Chondrocyte (in vitro differentiated cells): ENCODE measurements at regions not wholly inside any gene's neighbourhood (a gene's known extent, or its start where the extent isn't known, plus 50 kb on each side); places are given as distances from the start of the nearest gene placed in this dataset.

Experiments
- DNase-seq: peaks from one replicate; pipeline ENCODE4 v3.0.0; 2021; ENCODE audit warnings: mixed read lengths, low spot score
- H3K27ac Mint-ChIP-seq: one replicate; pipeline ENCODE4 v1.8.0; 2021; ENCODE audit warnings: mild to moderate bottlenecking, moderate library complexity, mixed read lengths; ENCODE audit not compliant: unreplicated experiment
- H3K27me3 Mint-ChIP-seq: 2 replicates; pipeline ENCODE4 v1.8.0; 2021; ENCODE audit warnings: low read depth, mixed read lengths
- H3K36me3 Mint-ChIP-seq: 2 replicates; pipeline ENCODE4 v1.8.0; 2021; ENCODE audit warnings: low read depth, mixed read lengths
- H3K4me1 Mint-ChIP-seq: 2 replicates; pipeline ENCODE4 v1.8.0; 2021; ENCODE audit warnings: low read depth, mild to moderate bottlenecking, mixed read lengths
- H3K4me3 Mint-ChIP-seq: one replicate; pipeline ENCODE4 v1.8.0; 2021; ENCODE audit warnings: mild to moderate bottlenecking, moderate library complexity, mixed read lengths; ENCODE audit not compliant: unreplicated experiment
- H3K9me3 Mint-ChIP-seq: 2 replicates; pipeline ENCODE4 v1.8.0; 2021; ENCODE audit warnings: low read depth, mixed read lengths
- CTCF ChIP-seq: fragments of 200-600 bp; sonication (generic); IDR thresholded peaks from 2 replicates; pipeline ENCODE4 v1.5.0; 2021; ENCODE audit warnings: antibody characterized with exemption, mild to moderate bottlenecking, moderate library complexity

DNA sequence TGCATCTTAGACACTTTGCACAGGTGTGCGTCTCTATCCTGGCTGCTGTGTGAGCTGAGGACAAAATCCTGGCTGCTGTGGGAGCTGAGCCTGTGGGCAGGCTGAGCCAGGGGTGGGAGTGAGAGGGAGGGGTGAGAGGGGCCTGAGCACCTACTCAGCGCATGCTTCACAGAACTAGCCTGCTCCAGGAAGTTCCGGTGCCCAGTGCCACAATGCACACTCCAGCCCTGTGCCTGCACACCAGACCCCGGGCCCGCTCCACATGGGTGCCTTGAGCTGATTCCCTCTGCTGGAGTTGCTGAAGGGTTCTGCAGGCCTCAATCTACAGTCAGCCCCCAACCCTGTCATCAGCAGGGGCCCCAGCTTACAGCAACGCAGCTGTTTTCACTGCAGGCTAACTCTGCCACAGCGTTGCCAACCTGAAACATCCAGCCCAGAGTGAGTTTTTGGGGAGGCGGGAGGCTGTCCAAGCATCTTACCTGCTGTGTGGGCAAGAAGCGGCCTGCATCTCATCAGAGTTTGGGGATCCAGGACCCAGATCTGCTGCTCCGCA, 1377.9 kb downstream of the TBC1D22A start:
- Mint-ChIP-seq H3K27ac (no peak overlapping the region), H3K4me1 (no peaks in the 10 kb centered on the region), H3K36me3 (no peaks in the 10 kb centered on the region), H3K4me3 (no peak overlapping the region), H3K9me3 (peaks cover 3% of the 10 kb centered on the region), H3K27me3 (peaks cover 23% of the 10 kb centered on the region)
- no peak for TF ChIP-seq CTCF
- DNase-seq: no peak

DNA sequence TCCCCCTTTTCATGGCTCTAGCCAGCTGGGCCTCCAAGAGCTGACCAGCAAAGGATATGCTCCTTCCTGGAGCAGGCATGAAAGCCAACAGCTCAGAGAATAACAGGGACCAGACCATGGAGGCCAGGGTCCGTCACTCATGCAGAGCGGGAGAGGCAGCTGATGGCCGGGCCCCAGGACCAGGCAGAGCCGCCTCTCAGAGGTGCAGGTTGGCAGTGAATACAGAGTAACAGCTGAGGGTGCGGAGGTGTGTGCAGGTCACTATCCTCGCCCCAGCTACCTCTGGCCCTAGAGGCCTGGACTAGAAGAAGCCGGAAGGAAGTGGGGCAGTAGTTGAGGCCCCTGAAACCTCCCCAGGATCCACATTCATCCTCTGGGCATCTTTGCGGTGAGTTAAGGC, 1377.3 kb downstream of the TBC1D22A start:
- no peak for TF ChIP-seq CTCF
- H3K4me3 Mint-ChIP-seq: no peak overlapping the region
- no peak for DNase-seq
- peaks cover 17% of the 10 kb centered on the region for H3K27me3 Mint-ChIP-seq
- no peaks in the 10 kb centered on the region for H3K4me1 Mint-ChIP-seq
- H3K9me3 Mint-ChIP-seq: peaks cover 4% of the 10 kb centered on the region
- H3K27ac Mint-ChIP-seq: no peak overlapping the region
- H3K36me3 Mint-ChIP-seq: no peaks in the 10 kb centered on the region

DNA sequence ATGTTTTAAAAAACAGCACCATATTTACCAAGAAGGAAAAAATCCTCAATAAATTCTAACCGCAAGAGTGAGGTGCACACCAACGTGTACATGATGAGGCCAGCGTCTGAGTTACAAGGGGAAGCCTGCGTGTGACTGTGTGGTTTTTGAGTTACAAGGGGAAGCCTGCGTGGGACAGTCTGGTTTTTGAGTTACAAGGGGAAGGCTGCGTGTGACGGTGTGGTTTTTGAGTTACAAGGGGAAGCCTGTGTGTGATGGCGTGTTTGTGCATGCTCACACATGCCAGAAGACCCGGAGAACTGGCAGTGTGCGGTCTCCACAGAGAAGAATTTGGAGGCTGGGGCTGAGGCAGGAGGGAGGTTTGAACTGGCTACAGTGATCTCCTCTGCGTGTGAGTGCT, 1376.4 kb downstream of the TBC1D22A start:
- Mint-ChIP-seq H3K4me3 (no peak overlapping the region), H3K27me3 (peaks cover 12% of the 10 kb centered on the region), H3K27ac (no peak overlapping the region), H3K9me3 (peaks cover 12% of the 10 kb centered on the region), H3K36me3 (no peaks in the 10 kb centered on the region), H3K4me1 (no peaks in the 10 kb centered on the region)
- DNase-seq: no peak
- TF ChIP-seq CTCF: no peak

DNA sequence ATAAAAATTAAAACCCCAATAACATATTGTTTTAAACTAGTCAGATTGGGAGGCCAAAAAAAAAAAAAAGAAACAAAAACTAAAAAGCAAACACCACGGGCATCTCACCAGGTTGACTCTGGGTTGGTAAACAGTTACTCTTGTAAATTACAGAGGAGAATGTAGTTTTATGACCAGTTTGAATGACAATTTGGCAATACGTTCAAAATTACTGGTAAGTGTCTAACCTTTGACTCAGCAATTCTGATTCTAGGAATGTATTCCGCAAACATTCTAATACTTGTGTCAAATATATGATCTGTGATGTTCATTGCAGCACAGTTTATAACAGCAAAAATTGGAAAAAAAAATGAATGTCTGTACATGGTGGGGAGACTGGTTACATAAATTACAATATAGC, 1376.0 kb downstream of the TBC1D22A start:
- H3K4me1 Mint-ChIP-seq: no peaks in the 10 kb centered on the region
- H3K27ac Mint-ChIP-seq: no peak overlapping the region
- H3K36me3 Mint-ChIP-seq: no peaks in the 10 kb centered on the region
- H3K4me3 Mint-ChIP-seq: no peak overlapping the region
- DNase-seq: no peak
- H3K27me3 Mint-ChIP-seq: peaks cover 8% of the 10 kb centered on the region
- no peak for TF ChIP-seq CTCF
- peaks cover 12% of the 10 kb centered on the region for H3K9me3 Mint-ChIP-seq

GRCh38 chr22:48137640-48138039, 1375.2 kb downstream of the TBC1D22A start:
- no peak for DNase-seq
- Mint-ChIP-seq H3K36me3 (no peaks in the 10 kb centered on the region), H3K9me3 (peaks cover 11% of the 10 kb centered on the region), H3K27ac (no peak overlapping the region), H3K4me1 (no peaks in the 10 kb centered on the region), H3K4me3 (no peak overlapping the region), H3K27me3 (peaks cover 8% of the 10 kb centered on the region)
- TF ChIP-seq CTCF: no peak
